NB4 (cell line): ENCODE measurements at regions not wholly inside any gene's neighbourhood (a gene's known extent, or its start where the extent isn't known, plus 50 kb on each side); places are given as distances from the start of the nearest gene placed in this dataset.

Experiments
- DNase-seq: peaks from one replicate; pipeline ENCODE4 v3.0.0; 2010; ENCODE audit warnings: low read depth
- H3K4me3 ChIP-seq: one replicate; pipeline ENCODE4 v1.5.1; 2011; ENCODE audit warnings: mild to moderate bottlenecking, low read depth, low read length, moderate library complexity
- MYC ChIP-seq: IDR thresholded peaks from 2 replicates; pipeline ENCODE4 v1.6.1; 2011; ENCODE audit warnings: low read depth, low read length
- POLR2A ChIP-seq: IDR thresholded peaks from 2 replicates; pipeline ENCODE4 v1.6.1; 2011; ENCODE audit warnings: mild to moderate bottlenecking; ENCODE audit not compliant: insufficient read length; ENCODE audit errors: extremely low read depth
- TF ChIP-seq, protein P1 (sequence below): IDR thresholded peaks from 2 replicates; pipeline ENCODE4 v1.6.1; 2011; ENCODE audit warnings: low read depth, low read length
- TF ChIP-seq, protein P2 (sequence below): IDR thresholded peaks from one replicate; pipeline ENCODE4 v1.5.1; 2012; ENCODE audit warnings: low read depth, low read length

DNA sequence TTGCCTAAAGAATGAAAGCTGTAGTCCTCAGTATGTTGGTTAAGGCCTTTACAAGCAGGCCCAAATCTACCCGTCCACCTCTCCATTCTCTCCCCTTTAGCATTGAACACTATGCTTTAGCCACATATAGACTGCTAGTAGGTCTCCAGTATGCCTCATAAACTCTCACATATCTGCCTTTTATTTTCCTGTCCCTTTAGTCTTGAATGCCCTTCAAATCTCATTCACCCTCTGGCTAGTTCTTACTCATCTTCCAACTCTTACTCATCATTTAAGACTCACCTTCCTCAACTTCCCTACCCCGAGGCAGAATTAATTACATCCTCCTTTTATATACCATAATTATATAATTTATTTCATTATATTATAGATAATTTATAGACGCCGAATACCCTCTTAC, 78.7 kb upstream of the TSPAN2 start:
- no peak for DNase-seq
- TF ChIP-seq, protein P1, sequence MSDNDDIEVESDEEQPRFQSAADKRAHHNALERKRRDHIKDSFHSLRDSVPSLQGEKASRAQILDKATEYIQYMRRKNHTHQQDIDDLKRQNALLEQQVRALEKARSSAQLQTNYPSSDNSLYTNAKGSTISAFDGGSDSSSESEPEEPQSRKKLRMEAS, result no peak
- H3K4me3 ChIP-seq, result no peak overlapping the region

DNA sequence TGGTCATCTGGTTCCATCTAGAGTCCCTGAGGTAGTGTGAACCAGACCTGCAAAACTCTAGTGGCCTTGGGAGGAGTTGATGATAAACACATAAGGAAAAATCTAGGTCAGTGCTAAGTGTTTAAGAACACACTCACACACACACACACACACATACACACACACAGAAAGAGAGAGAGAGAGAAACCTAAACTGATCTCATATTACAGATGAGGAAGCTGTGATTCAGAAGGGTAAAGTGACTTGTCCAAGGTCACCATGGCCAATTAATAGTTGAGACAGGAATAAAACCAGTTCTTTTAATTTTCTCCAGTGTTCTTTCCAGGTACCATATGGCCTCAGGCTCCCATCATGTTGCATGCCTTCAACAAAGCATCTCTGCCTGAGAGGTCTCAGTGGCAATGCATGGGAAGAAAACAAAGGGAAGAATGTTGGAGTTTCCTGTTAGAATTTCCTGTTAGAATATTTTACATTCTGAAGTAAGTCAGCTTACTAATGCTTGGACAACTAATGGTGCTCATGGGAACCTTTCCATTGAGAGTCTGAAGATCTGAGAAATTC, 77.3 kb upstream of the TSPAN2 start:
- no peak for DNase-seq

DNA sequence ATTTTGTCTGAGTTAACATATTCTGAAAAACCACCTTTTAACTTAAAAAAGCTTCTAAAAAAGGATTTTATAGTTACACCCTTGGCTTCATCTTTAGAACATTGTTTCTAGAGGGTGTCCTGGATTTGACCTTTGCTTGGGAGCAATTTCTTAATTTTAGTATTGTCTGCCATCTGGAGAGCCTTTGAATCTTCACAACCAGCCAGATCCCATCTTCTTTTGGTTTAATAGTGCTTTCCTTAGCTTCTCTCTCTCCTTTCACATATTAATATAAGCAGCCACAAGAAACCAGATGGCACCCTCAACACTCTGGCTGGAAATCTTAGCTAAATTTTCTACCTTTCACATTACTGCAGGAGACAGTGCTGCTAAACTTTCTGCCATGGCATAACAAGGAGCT, 76.5 kb upstream of the TSPAN2 start:
- TF ChIP-seq, protein P1, result no peak
- TF ChIP-seq POLR2A (no peak), MYC (no peak)
- TF ChIP-seq, protein P2, sequence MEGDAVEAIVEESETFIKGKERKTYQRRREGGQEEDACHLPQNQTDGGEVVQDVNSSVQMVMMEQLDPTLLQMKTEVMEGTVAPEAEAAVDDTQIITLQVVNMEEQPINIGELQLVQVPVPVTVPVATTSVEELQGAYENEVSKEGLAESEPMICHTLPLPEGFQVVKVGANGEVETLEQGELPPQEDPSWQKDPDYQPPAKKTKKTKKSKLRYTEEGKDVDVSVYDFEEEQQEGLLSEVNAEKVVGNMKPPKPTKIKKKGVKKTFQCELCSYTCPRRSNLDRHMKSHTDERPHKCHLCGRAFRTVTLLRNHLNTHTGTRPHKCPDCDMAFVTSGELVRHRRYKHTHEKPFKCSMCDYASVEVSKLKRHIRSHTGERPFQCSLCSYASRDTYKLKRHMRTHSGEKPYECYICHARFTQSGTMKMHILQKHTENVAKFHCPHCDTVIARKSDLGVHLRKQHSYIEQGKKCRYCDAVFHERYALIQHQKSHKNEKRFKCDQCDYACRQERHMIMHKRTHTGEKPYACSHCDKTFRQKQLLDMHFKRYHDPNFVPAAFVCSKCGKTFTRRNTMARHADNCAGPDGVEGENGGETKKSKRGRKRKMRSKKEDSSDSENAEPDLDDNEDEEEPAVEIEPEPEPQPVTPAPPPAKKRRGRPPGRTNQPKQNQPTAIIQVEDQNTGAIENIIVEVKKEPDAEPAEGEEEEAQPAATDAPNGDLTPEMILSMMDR, result no peak
- H3K4me3 ChIP-seq, result no peak overlapping the region
- DNase-seq, result no peak

More for the DNA sequence above, 77.3 kb upstream of the TSPAN2 start:
- TF ChIP-seq, protein P2, result no peak
- TF ChIP-seq POLR2A (no peak), MYC (no peak)
- TF ChIP-seq, protein P1, result no peak
- H3K4me3 ChIP-seq, result no peak overlapping the region

DNA sequence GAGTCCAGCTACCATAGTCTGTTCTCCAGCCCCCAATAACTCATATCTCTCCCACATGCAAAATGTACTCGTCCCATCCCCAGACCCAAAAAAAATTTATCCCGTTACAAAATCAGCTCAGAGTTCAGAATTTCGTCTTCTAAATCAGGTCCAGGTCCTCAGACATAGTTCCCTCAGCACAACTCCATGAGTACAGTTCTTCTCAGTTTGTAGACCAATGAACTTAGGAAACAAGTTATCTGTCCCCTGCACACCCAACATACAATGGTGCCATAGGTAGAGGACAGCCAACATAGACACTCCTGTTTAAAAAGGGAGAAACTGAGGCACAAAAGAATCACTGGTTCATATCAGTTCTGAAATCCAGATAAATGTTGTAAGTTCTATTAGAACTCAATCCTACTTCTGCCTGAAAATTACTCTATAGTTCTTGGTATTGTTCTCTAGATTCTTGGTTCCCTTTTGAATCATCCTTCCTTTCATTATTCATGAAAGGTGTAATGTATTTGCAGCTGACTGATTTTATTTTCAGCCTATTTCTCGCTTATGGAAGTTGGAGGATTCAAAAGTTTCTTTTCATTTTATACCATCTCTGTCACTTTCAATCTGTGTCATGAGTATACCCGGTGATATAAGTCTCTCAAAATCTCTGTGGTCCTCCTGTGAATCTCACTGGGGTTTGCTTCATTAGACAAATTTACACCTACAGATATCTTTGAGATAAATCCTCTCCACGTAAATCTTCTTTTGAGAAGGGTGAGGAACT, 75.8 kb upstream of the TSPAN2 start:
- DNase-seq, result no peak
- TF ChIP-seq, protein P2, result no peak
- TF ChIP-seq, protein P1, result no peak
- no peak for TF ChIP-seq MYC
- no peak for TF ChIP-seq POLR2A
- no peak overlapping the region for H3K4me3 ChIP-seq

DNA sequence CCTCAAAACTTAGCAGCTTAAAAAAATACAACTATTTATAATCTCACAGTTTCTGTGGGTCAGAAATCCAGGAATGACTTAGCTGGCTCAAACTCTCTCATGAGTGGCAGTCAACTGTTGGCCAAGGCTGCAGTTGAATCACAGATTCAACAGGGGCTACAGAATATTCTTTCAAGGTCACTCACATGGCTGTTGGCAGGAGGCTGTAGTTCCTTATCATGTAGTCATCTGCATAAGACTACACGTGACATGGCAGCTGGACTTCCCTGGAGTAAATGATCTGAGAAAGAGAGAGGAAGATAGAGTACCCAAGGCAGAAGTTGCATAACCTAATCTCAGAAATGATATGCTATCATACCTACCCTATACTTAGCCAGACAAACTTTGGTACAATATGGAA, 75.2 kb upstream of the TSPAN2 start:
- H3K4me3 ChIP-seq, result no peak overlapping the region
- no peak for DNase-seq
- TF ChIP-seq, protein P2, result no peak
- no peak for TF ChIP-seq MYC
- no peak for TF ChIP-seq POLR2A
- TF ChIP-seq, protein P1, result no peak

DNA sequence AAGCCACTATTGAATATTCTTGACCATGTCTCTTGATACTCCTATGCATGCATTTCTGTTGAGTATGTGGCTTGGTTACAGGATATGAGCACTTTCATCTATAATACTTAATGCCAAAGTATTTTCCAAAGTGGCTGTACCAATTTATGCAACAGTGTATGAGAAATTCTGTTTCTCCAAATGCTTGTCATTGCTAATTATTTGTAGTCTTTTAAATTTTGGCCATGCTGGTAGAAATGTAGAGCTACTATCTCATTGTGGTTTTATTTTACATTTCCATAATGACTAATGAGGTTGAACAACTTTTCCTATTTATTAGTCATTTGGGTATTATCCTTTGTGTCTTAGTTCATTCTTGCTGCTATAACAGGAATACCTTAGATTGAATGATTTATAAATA, 71.4 kb upstream of the TSPAN2 start:
- H3K4me3 ChIP-seq, result no peak overlapping the region
- TF ChIP-seq, protein P1, result no peak
- TF ChIP-seq POLR2A (no peak), MYC (no peak)
- TF ChIP-seq, protein P2, result no peak
- no peak for DNase-seq
